ENCODE measurements at regions not wholly inside any gene's neighbourhood (a gene's known extent, or its start where the extent isn't known, plus 50 kb on each side); places are given as distances from the start of the nearest gene placed in this dataset.
"Not testable (repeated sequence)": the region's sequence is repeated elsewhere in the genome, so short reads cannot be mapped to it uniquely, and the experiment has no call there.

DNA sequence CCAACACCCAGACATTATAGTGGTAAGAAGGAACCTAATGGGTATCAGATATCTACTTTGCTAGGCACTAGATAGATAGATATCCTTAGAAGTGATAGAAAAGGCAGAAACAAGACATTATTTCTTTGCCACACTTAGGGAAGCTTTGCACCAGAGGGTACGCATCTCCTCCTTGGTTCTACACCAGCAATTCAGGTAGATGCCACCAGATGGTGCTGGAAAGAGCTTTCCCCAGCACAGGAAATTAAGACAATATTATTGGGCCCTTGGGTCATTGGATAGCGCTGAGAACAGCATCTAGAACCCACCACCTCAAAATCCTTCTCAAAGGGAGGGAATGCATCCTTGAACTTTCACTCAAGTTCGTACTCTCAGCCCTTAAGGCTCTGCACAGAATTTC lies 173.8 kb upstream of the CCL2 start:
- H3K9me3 ChIP-seq (ENCODE audit: low read depth, low read length): no peaks in the 10 kb centered on the region
- DNase-seq (ENCODE audit: insufficient read length, low spot score, missing footprints): no peak
- no peak overlapping the region for H3K4me2 ChIP-seq (ENCODE audit: insufficient read depth, low read length)
- no peak overlapping the region for H3K4me3 ChIP-seq (ENCODE audit: insufficient read depth, low read length)
- no peaks in the 10 kb centered on the region for H3K36me3 ChIP-seq (ENCODE audit: insufficient read depth, low read length)
- H4K20me1 ChIP-seq (ENCODE audit: insufficient read depth, low read length): no peaks in the 10 kb centered on the region
- H3K79me2 ChIP-seq (ENCODE audit: insufficient read depth, low read length): no peaks in the 10 kb centered on the region
- no peaks in the 10 kb centered on the region for H3K27me3 ChIP-seq (ENCODE audit: insufficient read depth, low read length)
- no peaks in the 10 kb centered on the region for H3K4me1 ChIP-seq (ENCODE audit: insufficient read depth, low read length)
- H2AFZ ChIP-seq (ENCODE audit: low read length): no peak overlapping the region
- TF ChIP-seq, protein P1, sequence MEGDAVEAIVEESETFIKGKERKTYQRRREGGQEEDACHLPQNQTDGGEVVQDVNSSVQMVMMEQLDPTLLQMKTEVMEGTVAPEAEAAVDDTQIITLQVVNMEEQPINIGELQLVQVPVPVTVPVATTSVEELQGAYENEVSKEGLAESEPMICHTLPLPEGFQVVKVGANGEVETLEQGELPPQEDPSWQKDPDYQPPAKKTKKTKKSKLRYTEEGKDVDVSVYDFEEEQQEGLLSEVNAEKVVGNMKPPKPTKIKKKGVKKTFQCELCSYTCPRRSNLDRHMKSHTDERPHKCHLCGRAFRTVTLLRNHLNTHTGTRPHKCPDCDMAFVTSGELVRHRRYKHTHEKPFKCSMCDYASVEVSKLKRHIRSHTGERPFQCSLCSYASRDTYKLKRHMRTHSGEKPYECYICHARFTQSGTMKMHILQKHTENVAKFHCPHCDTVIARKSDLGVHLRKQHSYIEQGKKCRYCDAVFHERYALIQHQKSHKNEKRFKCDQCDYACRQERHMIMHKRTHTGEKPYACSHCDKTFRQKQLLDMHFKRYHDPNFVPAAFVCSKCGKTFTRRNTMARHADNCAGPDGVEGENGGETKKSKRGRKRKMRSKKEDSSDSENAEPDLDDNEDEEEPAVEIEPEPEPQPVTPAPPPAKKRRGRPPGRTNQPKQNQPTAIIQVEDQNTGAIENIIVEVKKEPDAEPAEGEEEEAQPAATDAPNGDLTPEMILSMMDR (IDR thresholded peaks at IDR 0.05; ENCODE audit: extremely low read depth, low read depth, low read length): no peak
- H3K27ac ChIP-seq (ENCODE audit: low read depth, low read length): no peak overlapping the region

DNA sequence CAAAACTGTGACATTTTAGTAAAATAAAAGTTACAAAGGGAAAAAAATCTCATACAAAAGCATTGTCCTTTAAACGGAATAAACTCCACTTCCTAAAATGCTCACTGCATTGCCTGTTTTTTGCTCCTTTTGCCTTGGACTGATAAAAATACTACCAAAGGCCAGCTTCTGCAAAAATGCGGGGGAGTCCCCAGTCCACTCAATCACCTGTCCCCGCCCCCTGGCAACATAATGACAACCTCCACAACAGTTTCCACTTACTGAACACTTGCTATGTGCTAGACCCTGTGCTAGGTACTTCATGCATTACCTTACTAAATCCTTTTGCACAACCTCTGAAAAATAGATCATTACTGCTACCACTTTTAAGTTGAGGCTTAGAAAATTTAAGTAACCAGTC lies 172.7 kb upstream of the CCL2 start:
- Histone ChIP-seq H3K36me3 (ENCODE audit: insufficient read depth, low read length) (no peaks in the 10 kb centered on the region), H3K9me3 (ENCODE audit: low read depth, low read length) (no peaks in the 10 kb centered on the region), H3K4me2 (ENCODE audit: insufficient read depth, low read length) (no peak overlapping the region), H3K27me3 (ENCODE audit: insufficient read depth, low read length) (no peaks in the 10 kb centered on the region), H3K27ac (ENCODE audit: low read depth, low read length) (no peak overlapping the region), H2AFZ (ENCODE audit: low read length) (no peak overlapping the region), H3K79me2 (ENCODE audit: insufficient read depth, low read length) (no peaks in the 10 kb centered on the region), H3K4me3 (ENCODE audit: insufficient read depth, low read length) (no peak overlapping the region), H3K4me1 (ENCODE audit: insufficient read depth, low read length) (no peaks in the 10 kb centered on the region), H4K20me1 (ENCODE audit: insufficient read depth, low read length) (no peaks in the 10 kb centered on the region)
- no peak for DNase-seq (ENCODE audit: insufficient read length, low spot score, missing footprints)
- TF ChIP-seq, protein P1 (IDR thresholded peaks at IDR 0.05; ENCODE audit: extremely low read depth, low read depth, low read length): no peak

DNA sequence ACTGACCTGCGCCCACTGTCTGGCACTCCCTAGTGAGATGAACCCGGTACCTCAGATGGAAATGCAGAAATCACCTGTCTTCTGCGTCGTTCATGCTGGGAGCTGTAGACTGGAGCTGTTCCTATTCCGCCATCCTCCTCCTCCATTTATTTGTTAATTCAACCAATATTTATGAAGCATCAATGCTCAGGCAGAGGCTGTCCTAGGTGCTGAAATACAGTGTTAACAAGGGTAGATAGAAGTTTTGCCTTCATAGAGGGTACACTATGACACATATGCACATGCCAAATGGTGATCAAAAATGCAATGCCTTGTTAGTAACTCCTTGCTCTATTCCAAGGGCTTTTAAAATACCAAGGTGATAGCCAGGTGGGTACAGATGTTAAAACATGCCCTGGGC lies 166.0 kb upstream of the CCL2 start:
- H3K4me3 ChIP-seq (ENCODE audit: insufficient read depth, low read length); H3K27ac ChIP-seq (ENCODE audit: low read depth, low read length); H3K9me3 ChIP-seq (ENCODE audit: low read depth, low read length); H3K79me2 ChIP-seq (ENCODE audit: insufficient read depth, low read length); H2AFZ ChIP-seq (ENCODE audit: low read length); H3K27me3 ChIP-seq (ENCODE audit: insufficient read depth, low read length); H3K4me2 ChIP-seq (ENCODE audit: insufficient read depth, low read length); DNase-seq (ENCODE audit: insufficient read length, low spot score, missing footprints); H3K4me1 ChIP-seq (ENCODE audit: insufficient read depth, low read length); H4K20me1 ChIP-seq (ENCODE audit: insufficient read depth, low read length); H3K36me3 ChIP-seq (ENCODE audit: insufficient read depth, low read length): not testable (repeated sequence)

DNA sequence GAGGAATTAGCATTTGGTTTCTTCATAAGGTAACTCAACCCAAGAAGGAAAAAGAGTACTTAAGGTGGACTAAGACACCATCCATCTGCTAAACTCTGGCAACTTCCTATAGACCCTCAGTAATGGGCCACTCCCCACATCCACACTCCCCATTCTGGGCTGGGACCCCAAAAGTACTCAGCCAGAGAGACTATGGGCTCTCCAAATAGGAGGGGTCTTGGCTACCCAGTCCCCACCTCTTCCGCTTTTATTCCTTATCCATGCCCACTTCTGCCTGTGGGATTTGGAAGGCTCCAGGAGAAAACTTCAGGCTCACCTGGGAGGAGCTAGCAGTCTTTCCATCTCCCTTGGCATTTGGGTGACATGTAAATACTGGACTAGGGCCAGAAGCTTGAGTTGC lies 164.5 kb upstream of the CCL2 start:
- no peak overlapping the region for H3K4me3 ChIP-seq (ENCODE audit: insufficient read depth, low read length)
- H3K9me3 ChIP-seq (ENCODE audit: low read depth, low read length): no peaks in the 10 kb centered on the region
- no peaks in the 10 kb centered on the region for H3K36me3 ChIP-seq (ENCODE audit: insufficient read depth, low read length)
- no peaks in the 10 kb centered on the region for H4K20me1 ChIP-seq (ENCODE audit: insufficient read depth, low read length)
- H3K4me2 ChIP-seq (ENCODE audit: insufficient read depth, low read length): no peak overlapping the region
- H2AFZ ChIP-seq (ENCODE audit: low read length): no peak overlapping the region
- H3K27me3 ChIP-seq (ENCODE audit: insufficient read depth, low read length): no peaks in the 10 kb centered on the region
- TF ChIP-seq, protein P1 (IDR thresholded peaks at IDR 0.05; ENCODE audit: extremely low read depth, low read depth, low read length): no peak
- no peak overlapping the region for H3K27ac ChIP-seq (ENCODE audit: low read depth, low read length)
- no peak for DNase-seq (ENCODE audit: insufficient read length, low spot score, missing footprints)
- H3K4me1 ChIP-seq (ENCODE audit: insufficient read depth, low read length): no peaks in the 10 kb centered on the region
- no peaks in the 10 kb centered on the region for H3K79me2 ChIP-seq (ENCODE audit: insufficient read depth, low read length)

DNA sequence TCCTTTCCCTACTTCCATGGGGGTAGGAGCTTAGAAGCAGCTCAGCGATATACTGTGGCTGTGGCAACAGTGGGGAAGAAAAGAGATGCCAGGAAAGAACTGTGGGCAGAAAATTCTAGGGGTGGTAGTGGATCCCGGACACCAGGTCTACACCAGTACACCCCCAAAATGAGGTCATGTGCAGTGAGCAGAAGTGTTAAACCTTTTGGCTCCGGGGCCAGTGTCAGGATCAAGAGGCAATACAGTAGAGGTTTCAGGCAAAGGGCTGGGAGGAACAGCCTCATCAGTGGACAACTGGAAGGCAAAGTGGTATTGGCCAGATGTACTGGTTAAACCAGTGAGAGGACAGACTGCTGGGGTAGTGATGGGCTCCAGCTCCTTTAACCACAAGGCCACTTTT lies 163.1 kb upstream of the CCL2 start:
- Histone ChIP-seq H3K36me3 (ENCODE audit: insufficient read depth, low read length) (no peaks in the 10 kb centered on the region), H3K4me1 (ENCODE audit: insufficient read depth, low read length) (no peaks in the 10 kb centered on the region), H3K27me3 (ENCODE audit: insufficient read depth, low read length) (no peaks in the 10 kb centered on the region), H2AFZ (ENCODE audit: low read length) (no peak overlapping the region), H3K4me2 (ENCODE audit: insufficient read depth, low read length) (no peak overlapping the region), H4K20me1 (ENCODE audit: insufficient read depth, low read length) (no peaks in the 10 kb centered on the region), H3K9me3 (ENCODE audit: low read depth, low read length) (no peaks in the 10 kb centered on the region), H3K27ac (ENCODE audit: low read depth, low read length) (no peak overlapping the region), H3K4me3 (ENCODE audit: insufficient read depth, low read length) (no peak overlapping the region), H3K79me2 (ENCODE audit: insufficient read depth, low read length) (no peaks in the 10 kb centered on the region)
- TF ChIP-seq, protein P1 (IDR thresholded peaks at IDR 0.05; ENCODE audit: extremely low read depth, low read depth, low read length): no peak
- no peak for DNase-seq (ENCODE audit: insufficient read length, low spot score, missing footprints)
